ENCODE measurements at regions not wholly inside any gene's neighbourhood (a gene's known extent, or its start where the extent isn't known, plus 50 kb on each side); places are given as distances from the start of the nearest gene placed in this dataset.
A peak's percentile ranks its signal among the peaks of the same experiment; 100 is the strongest.
"Not testable (repeated sequence)": the region's sequence is repeated elsewhere in the genome, so short reads cannot be mapped to it uniquely, and the experiment has no call there.

GRCh38 chr10:33010132-33011037 lies 52.4 kb upstream of the ITGB1 start:
- TF ChIP-seq, protein P1, sequence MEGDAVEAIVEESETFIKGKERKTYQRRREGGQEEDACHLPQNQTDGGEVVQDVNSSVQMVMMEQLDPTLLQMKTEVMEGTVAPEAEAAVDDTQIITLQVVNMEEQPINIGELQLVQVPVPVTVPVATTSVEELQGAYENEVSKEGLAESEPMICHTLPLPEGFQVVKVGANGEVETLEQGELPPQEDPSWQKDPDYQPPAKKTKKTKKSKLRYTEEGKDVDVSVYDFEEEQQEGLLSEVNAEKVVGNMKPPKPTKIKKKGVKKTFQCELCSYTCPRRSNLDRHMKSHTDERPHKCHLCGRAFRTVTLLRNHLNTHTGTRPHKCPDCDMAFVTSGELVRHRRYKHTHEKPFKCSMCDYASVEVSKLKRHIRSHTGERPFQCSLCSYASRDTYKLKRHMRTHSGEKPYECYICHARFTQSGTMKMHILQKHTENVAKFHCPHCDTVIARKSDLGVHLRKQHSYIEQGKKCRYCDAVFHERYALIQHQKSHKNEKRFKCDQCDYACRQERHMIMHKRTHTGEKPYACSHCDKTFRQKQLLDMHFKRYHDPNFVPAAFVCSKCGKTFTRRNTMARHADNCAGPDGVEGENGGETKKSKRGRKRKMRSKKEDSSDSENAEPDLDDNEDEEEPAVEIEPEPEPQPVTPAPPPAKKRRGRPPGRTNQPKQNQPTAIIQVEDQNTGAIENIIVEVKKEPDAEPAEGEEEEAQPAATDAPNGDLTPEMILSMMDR (IDR thresholded peaks at IDR 0.05; ENCODE audit: insufficient read depth, low read length, poor library complexity, severe bottlenecking): no peak
- no peak for TF ChIP-seq EZH2phosphoT487 (conservative IDR thresholded peaks at IDR 0.05; ENCODE audit: low read length)
- Histone ChIP-seq H3K9me3 (ENCODE audit: insufficient read depth, low read length) (no peaks in the 10 kb centered on the region), H3K4me3 (ENCODE audit: insufficient read depth, low read length, poor library complexity, severe bottlenecking) (no peak overlapping the region), H3K79me2 (ENCODE audit: insufficient read depth, low read length) (no peaks in the 10 kb centered on the region), H2AFZ (ENCODE audit: low read depth, low read length, severe bottlenecking) (no peak overlapping the region), H3F3A (ENCODE audit: insufficient read depth) (no peaks in the 10 kb centered on the region), H3K9me2 (replicated peaks; ENCODE audit: insufficient read depth, low read length) (no peaks in the 10 kb centered on the region), H3K4me2 (ENCODE audit: low read depth, low read length, poor library complexity, severe bottlenecking) (no peak overlapping the region), H3K27me3 (ENCODE audit: low read length) (no peaks in the 10 kb centered on the region), H3K36me3 (ENCODE audit: low read length) (no peaks in the 10 kb centered on the region), H3K9ac (ENCODE audit: low read length) (no peak overlapping the region), H4K20me1 (ENCODE audit: low read depth, low read length) (no peaks in the 10 kb centered on the region), H3K27ac (ENCODE audit: low read depth, low read length) (no peak overlapping the region)

- Histone ChIP-seq H3K4me3 (ENCODE audit: insufficient read depth, low read length, poor library complexity, severe bottlenecking) (no peak overlapping the region), H3K79me2 (ENCODE audit: insufficient read depth, low read length) (no peaks in the 10 kb centered on the region), H4K20me1 (ENCODE audit: low read depth, low read length) (no peaks in the 10 kb centered on the region), H3K36me3 (ENCODE audit: low read length) (no peaks in the 10 kb centered on the region), H3K9me2 (replicated peaks; ENCODE audit: insufficient read depth, low read length) (no peaks in the 10 kb centered on the region), H3K9ac (ENCODE audit: low read length) (no peak overlapping the region), H3K27me3 (ENCODE audit: low read length) (no peaks in the 10 kb centered on the region), H2AFZ (ENCODE audit: low read depth, low read length, severe bottlenecking) (no peak overlapping the region), H3F3A (ENCODE audit: insufficient read depth) (no peaks in the 10 kb centered on the region), H3K27ac (ENCODE audit: low read depth, low read length) (no peak overlapping the region), H3K9me3 (ENCODE audit: insufficient read depth, low read length) (no peaks in the 10 kb centered on the region), H3K4me2 (ENCODE audit: low read depth, low read length, poor library complexity, severe bottlenecking) (no peak overlapping the region)
- TF ChIP-seq, protein P1 (IDR thresholded peaks at IDR 0.05; ENCODE audit: insufficient read depth, low read length, poor library complexity, severe bottlenecking): no peak
- no peak for TF ChIP-seq EZH2phosphoT487 (conservative IDR thresholded peaks at IDR 0.05; ENCODE audit: low read length)
Measured at GRCh38 chr10:33009244-33010131, 51.5 kb upstream of the ITGB1 start.

DNA sequence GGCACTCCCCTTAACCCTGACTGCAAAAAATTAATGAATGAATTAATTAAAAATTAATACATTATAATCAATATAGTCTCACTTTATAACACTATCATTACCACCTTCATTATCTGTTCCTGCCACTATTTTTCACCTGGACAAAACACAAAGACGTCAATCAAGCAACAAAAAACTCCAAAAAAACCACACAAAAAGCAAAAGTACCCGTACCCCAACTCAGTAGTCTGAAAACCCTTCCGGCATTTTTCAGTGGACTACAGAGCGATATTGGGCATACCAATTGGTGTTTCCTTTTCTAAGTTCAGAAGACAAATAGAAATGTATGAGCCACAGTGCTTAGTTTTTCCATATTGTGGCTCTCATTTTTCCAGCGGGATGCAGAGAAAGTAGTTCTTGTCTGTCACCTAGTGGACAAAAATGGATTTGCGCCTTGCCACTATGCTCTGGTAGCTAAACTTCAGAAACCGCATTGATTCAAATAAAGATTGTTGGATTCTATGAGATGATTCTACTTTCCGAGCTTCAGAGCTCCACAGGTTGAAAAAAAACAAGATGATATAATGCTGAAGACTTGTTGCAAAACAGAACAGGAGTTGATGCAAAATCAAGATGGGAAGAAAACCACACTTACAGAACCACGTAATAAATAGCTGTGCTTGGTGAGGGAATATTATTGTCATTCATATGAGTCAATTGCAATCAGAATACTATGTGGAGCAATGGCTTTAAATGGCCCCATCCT lies 50.6 kb upstream of the ITGB1 start:
- TF ChIP-seq, protein P1 (IDR thresholded peaks at IDR 0.05; ENCODE audit: insufficient read depth, low read length, poor library complexity, severe bottlenecking): peak; percentile 86
- TF ChIP-seq EZH2phosphoT487 (conservative IDR thresholded peaks at IDR 0.05; ENCODE audit: low read length): no peak
- no peak overlapping the region for H3K9ac ChIP-seq (ENCODE audit: low read length)
- no peaks in the 10 kb centered on the region for H3K9me2 ChIP-seq (replicated peaks; ENCODE audit: insufficient read depth, low read length)
- H4K20me1 ChIP-seq (ENCODE audit: low read depth, low read length): no peaks in the 10 kb centered on the region
- no peaks in the 10 kb centered on the region for H3K36me3 ChIP-seq (ENCODE audit: low read length)
- H3K27me3 ChIP-seq (ENCODE audit: low read length): no peaks in the 10 kb centered on the region
- H3K79me2 ChIP-seq (ENCODE audit: insufficient read depth, low read length): no peaks in the 10 kb centered on the region
- no peak overlapping the region for H3K27ac ChIP-seq (ENCODE audit: low read depth, low read length)
- H3K9me3 ChIP-seq (ENCODE audit: insufficient read depth, low read length): no peaks in the 10 kb centered on the region
- H3K4me3 ChIP-seq (ENCODE audit: insufficient read depth, low read length, poor library complexity, severe bottlenecking): no peak overlapping the region
- no peak overlapping the region for H2AFZ ChIP-seq (ENCODE audit: low read depth, low read length, severe bottlenecking)
- peak overlapping the region; percentile 34 for H3K4me2 ChIP-seq (ENCODE audit: low read depth, low read length, poor library complexity, severe bottlenecking)
- no peaks in the 10 kb centered on the region for H3F3A ChIP-seq (ENCODE audit: insufficient read depth)

- H3K4me3 ChIP-seq (ENCODE audit: insufficient read depth, low read length, poor library complexity, severe bottlenecking); H3K79me2 ChIP-seq (ENCODE audit: insufficient read depth, low read length); H2AFZ ChIP-seq (ENCODE audit: low read depth, low read length, severe bottlenecking); H3F3A ChIP-seq (ENCODE audit: insufficient read depth); H3K4me2 ChIP-seq (ENCODE audit: low read depth, low read length, poor library complexity, severe bottlenecking); H3K9me2 ChIP-seq (replicated peaks; ENCODE audit: insufficient read depth, low read length); H3K36me3 ChIP-seq (ENCODE audit: low read length); H4K20me1 ChIP-seq (ENCODE audit: low read depth, low read length); H3K9ac ChIP-seq (ENCODE audit: low read length); H3K9me3 ChIP-seq (ENCODE audit: insufficient read depth, low read length); H3K27ac ChIP-seq (ENCODE audit: low read depth, low read length); H3K27me3 ChIP-seq (ENCODE audit: low read length): not testable (repeated sequence)
Measured at GRCh38 chr10:33007731-33008381, 49.8 kb upstream of the ITGB1 start.

All from SU-DHL-6 (cell line).